ENCODE measurements at regions not wholly inside any gene's neighbourhood (a gene's known extent, or its start where the extent isn't known, plus 50 kb on each side); places are given as distances from the start of the nearest gene placed in this dataset.

DNA sequence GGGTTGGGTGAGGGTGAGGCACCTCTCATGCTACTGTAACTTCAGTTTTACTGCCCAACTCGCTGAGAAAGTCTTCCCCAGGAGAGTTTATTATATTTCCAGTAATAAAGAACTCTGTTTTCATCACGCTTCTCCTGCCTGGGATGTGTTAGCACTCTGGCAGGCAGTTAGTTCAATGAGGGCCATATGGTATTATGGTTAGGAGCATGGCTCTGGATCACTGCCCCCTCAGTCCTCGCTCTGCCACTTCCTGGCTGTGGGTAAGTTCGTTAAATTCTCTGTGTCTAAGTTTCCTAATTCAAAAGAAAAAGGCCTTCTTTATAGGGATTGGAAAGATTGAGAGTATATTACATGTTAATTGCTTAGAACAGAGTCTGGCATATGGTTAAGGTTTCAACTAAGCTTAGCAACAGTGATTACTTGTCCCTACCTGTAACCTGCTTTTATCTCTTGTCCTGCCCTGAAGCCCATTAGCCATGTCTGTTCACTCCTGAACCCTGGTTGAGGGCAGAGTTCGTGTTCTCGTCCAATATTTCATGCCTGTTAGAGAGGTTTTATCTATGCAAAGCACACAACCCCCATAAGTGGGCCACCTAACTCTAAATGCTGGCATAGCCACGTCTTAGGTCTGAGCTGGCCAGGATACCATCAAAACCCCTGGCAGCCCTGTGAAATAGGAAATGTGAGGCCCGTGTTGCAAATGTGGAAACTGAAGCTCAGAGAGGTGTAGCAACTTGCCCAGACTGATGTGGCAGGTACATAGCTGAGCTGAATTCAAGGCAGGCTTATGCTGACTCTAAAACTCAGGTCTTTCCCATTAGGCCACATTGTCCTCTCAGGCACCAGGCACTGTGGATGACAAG, 342.5 kb upstream of the JARID2 start:
- DNase-seq (ENCODE audit: low read depth in 4 of 4, low spot score in 3 of 4) = no peak

DNA sequence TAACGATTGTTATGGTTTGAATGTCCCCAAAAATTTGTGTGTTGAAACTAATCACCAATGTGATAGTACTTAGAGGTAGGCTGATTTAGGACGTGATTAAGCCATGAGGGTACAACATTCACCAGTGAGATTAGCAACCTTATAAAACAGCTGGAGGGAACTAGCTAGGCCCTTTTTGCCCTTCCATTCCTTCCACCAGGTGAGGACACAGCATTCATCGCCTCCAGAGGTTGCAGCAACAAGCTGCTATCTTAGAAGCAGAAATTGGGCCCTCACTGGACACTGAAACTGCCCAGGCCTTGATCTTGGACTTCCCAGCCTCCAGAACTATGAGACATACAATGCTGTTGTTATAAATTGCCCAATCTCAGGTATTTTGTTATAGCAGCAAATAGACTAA, 340.7 kb upstream of the JARID2 start:
- no peak for DNase-seq (ENCODE audit: low read depth in 4 of 4, low spot score in 3 of 4)

DNA sequence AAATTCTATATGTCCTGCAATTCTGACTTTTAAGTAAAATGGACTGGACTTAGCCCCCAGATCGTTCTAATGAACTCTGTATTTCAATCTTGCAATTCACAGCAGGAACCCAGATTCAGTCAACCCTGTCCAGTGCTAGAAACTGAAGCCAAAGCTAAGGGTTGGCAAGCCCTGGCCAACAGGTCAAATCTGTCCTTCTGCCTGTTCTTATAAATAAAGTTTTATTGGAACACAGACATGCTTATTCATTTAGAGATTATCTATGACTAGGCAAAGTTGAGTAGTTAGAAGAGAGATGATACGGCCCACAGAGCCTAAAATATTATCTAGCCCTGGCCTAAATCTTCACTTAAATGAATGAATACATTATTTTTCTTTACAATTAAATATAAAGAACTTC, 339.2 kb upstream of the JARID2 start:
- no peak for DNase-seq (ENCODE audit: low read depth in 4 of 4, low spot score in 3 of 4)

DNA sequence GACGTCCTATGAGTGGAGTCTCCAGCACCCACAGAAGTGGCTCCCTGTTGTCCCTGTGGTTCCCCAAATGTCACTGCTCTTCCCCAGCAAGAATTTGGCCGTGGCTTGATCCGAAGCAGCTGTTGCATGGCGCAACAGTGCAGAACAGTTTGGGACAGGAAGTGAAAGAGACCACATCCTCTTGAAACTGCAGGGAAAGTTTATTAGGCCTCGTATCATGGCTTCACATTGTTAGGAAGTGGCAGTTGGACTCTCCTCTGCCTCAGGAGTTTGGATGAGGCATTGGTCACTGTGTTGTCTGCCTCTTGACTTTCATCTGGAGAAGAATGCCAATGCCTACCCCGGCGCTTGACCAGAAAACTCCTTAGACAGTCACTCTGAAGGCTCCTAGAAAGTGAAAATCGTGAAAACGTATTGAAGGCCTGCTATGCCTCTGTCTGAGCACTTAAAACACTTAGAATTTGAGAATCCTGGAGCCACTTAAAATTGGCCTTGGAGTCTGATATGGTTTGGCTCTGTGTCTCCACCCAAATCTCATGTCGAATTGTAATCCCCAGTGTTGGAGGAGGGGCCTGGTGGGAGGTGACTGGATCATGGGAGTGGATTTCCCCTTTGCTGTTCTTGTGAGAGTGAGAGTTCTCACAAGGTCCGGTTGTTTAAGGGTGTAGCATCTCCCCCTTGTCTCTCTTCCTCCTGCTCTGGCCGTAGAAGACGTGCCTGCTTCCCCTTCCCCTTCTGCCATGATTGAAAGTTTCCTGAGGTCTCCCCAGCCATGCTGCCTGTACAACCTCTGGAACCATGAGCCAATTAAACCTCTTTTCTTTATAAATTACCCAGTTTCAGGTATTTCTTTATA, 334.9 kb upstream of the JARID2 start:
- no peak for DNase-seq (ENCODE audit: low read depth in 4 of 4, low spot score in 3 of 4)

DNA sequence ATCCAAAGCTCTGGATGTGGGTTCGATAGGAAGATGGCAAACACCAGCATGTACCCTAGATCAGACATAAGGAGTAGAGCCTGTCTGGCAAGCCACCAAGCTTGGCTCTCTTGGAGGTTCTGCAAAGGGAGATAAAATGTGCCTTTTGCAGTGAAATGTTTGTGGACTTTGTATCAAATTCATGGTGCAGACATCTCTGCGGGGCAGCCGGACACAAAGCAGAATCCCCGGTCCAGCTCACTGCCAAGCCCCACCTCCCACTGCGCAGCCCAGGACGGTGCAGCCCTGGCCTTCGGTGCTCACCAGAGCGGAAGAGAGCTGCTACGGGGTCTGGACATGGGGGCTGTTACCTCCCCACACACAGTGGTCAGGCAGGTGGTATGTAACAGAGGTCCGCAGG, 333.6 kb upstream of the JARID2 start:
- no peak for DNase-seq (ENCODE audit: low read depth in 4 of 4, low spot score in 3 of 4)

DNA sequence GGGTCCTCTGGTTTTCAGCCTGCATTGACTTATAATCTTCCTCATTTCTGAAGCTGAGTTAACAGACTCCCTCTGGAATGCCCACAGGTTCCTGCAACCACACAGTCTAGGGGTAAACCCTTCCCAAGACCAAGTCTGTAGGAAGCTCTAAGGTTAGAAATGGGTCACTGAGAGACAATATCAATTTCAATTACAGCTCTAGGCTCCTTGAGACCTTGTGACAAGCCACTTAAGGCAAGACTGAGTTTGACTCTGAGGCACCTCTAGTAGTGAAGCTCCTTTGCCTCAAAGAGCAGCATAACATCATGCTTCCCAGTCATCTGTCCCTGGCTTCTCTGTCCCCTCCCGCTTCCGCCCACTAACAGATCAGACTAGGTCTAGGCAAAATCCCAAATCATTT, 333.2 kb upstream of the JARID2 start:
- DNase-seq (ENCODE audit: low read depth in 4 of 4, low spot score in 3 of 4) = no peak

DNA sequence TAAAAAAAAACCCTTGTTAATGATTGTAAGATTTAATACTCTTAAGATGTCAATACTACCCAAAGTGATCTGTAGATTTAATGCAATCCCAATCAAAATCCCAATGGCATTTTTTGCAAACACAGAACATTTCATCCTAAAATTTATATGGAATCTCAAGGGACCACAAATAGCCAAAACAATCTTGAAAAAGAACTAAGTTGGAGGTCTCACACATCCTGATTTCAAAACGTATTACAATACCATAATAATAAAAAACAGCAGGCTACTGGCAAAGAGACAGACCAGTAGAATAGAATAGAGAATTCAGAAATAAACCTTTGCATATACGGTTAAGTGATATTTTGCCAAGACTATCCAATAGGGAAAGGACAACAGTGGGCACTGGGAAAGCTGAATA, 331.9 kb upstream of the JARID2 start:
- no peak for DNase-seq (ENCODE audit: low read depth in 4 of 4, low spot score in 3 of 4)

DNA sequence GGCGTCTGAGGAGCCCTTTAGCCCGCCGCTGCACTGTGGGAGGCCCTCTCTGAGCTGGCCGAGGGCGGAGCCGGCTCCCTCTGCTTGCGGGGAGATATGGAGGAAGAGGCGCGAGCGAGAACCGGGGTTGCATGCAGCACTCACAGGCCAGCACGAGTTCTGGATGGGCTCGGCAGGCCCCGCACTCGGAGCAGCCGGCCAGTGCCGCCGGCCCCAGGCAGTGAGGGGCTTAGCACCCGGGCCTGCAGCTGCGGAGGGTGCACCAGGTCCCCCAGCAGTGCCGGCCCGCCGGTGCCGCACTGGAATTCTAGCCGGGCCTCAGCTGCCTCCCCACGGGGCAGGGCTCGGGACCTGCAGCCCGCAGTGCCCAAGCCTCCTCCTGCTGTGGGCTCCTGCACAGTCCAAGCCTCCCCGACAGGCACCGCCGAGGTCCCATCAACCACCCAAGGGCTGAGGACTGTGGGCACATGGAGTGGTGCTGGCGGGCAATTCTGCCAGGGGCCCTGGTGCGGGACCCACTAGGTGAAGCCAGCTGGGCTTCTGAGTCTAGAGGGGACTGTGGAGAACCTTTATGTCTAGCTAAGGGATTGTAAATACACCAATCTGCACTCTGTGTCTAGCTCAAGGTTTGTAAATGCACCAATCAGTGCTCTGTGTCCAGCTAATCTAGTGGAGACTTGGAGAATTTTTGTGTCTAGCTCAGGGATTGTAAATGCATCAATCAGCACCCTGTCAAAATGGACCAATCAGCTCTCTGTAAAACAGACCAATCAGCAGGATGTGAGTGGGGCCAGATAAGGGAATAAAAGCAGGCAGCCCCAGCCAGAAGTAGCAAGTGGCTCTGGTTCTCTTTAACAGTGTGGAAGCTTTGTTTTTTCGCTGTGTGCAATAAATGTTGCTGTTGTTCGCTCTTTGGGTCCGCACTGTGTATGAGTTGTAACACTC, 329.7 kb upstream of the JARID2 start:
- DNase-seq (ENCODE audit: low read depth in 4 of 4, low spot score in 3 of 4) = no peak

DNA sequence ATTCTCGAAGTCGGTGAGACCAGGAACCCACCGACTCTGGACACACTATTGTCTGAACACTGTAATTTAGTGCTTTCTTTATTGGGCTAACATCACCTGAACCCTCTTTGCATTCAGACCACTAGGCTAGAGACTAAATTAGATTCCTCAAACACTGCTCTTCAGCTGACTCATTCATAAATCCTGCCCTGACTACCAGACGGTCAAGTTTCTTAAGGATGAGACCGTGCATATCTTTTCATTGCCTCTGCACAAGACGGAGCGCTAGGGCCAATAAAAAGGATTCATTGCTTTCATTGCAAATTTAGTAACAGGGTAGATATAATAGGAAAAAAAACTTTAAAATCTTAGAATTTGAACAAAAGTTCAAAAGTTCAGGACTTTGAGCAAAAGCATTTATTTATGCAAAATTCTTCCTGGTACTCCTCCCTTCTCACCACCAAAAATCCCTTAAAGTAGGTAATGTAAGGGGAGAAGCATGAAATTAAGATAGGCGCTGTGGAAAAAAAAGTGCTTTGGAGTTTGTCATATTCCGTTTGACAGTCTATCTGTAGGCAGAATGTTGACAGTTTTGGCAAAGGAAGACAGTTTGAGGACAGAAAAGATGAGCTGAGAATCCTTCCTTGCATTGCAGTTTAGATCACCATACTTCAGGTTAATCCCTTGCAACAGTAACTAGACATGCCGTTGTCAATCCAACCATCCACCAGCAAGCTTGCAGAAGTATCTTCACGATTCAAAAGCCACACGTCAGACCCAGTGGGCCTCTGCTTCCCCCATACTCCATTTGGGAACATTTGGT, 328.6 kb upstream of the JARID2 start:
- no peak for DNase-seq (ENCODE audit: low read depth in 4 of 4, low spot score in 3 of 4)

DNA sequence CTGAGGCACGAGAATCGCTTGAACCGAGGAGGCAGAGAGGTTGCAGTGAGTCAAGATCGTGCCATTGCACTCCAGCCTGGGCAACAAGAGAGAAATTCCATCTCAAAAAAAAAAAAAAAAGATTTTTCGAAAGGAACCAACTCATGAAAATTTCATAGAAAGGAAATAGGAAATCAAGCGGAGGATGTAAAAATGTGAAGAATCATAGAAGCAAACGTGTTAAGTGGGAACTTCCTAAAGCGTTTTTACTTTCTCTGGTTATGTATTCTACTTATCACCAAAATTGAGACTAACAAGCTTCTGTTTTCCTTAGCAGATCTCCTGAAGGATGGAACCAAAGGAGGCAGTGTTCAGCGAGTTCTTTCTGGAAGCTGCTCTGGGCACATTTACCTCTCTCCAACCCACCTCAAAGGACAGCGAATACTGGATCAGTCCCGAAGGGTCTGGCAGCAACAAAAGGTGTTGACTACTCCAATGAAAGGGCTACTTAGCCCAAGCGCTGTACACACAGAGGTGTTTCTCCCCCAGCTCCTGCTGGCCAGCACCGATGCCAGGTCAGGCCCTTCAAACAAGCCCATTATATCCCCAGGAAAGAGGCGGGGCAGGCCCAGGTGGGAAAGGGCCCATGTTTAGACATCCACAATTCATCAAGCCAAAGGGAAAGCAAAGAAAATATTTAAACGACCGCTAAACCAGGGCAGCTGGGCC, 327.5 kb upstream of the JARID2 start:
- DNase-seq (ENCODE audit: low read depth in 4 of 4, low spot score in 3 of 4) = no peak

DNA sequence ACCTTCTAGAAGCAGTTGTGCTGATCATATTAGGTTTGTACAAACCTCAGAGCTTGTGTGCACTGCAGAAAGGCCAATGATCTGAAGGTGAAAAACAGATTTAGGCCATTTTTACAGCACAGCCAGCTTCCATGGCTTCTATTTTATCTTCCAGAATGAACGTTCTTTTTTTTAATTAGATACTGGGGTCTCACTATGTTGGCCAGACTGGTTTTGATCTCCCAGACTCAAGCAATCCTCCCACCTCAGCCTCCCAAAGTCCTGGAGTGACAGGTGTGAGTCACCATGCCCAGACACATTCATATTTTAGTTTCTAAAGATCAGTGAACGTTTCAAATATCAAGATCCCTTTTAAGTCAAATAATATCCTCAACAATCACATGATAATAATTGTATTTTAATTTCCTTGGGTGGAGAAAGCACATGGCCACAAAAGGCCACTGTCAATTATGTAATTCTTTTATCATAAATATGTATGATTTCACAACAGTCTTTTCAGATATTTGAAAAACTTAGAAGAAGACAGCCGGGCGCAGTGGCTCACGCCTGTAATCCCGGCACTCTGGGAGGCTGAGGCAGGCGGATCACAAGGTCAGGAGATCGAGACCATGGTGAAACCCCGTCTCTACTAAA, 326.7 kb upstream of the JARID2 start:
- DNase-seq (ENCODE audit: low read depth in 4 of 4, low spot score in 3 of 4) = no peak

DNA sequence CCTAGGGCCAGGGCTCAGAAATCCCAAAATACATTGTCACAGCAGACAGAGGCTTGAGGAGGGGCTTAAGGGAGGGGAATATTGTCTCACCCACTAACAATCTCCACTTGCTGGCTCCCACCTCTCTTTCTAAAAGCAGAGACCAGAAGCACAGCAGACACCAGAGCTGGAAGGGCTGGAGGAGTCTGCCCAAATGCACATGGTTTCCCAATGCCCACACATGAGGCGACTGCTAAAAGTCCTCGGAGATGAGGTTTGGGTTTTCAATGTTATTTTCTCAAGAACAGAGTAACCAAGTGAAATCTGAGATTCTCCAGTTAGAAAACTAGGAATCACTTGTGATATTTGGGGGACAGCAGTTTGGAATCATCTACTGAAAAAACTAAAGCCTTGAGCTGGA, 325.6 kb upstream of the JARID2 start:
- DNase-seq (ENCODE audit: low read depth in 4 of 4, low spot score in 3 of 4) = no peak

DNA sequence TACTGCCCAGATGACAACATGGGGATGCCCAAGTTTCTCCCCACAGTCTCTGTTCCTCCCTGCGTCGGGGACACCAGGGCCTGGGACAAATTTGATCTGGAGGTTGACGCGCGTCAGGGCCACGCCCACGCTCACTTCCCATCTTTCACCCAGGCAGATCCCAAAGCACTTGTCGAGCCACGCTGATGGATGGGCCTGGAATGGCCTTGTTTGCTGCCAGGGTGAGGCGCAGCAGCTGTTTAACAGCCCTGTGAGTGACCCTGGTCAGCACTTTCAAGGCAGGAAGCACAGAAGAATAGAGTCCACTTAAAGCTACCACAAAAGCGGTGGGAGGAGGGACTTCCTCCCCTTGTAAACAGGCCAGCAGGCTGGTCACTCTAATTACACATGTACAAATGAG, 324.7 kb upstream of the JARID2 start:
- peak in 3 of 4 donors; percentile 52 to 79 (median 56) for DNase-seq (ENCODE audit: low read depth in 4 of 4, low spot score in 3 of 4)

DNA sequence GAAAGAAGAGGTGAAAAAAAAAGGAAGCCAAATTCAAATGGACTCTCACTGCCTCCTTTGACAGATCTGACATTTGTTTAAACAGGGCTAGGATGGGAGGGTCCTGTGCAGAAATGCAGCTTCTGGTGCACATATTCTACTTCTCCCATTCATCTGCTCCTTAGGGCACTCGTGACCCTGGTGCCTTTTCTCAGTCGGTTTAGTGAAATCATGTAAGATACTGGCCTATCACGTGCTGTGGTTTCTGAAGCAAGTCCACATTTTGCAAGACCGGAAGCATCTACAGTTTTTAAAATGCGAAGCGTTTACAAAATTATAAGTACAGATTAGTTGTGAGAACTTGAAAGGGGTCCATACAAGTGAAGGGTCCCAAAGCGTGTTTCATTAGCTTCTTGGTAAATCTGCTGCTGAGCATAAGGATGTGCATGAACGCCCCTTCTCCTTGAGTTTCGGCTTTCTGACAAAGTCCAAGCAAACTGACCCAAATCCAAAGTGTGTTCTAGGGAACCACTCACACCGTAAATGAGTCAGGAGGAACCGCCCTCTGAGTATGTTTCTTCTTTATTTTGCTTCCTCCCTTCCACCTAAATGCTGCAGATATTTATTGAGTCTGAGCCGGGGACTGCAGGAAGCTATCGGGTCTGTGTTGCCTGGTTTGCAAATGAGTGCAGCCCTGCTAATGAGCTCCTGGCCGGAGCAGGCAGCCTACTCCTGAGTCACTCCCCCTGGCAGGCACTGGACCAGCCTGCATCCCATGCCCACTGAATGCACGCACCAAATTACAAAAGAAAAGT, 323.8 kb upstream of the JARID2 start:
- no peak for DNase-seq (ENCODE audit: low read depth in 4 of 4, low spot score in 3 of 4)

DNA sequence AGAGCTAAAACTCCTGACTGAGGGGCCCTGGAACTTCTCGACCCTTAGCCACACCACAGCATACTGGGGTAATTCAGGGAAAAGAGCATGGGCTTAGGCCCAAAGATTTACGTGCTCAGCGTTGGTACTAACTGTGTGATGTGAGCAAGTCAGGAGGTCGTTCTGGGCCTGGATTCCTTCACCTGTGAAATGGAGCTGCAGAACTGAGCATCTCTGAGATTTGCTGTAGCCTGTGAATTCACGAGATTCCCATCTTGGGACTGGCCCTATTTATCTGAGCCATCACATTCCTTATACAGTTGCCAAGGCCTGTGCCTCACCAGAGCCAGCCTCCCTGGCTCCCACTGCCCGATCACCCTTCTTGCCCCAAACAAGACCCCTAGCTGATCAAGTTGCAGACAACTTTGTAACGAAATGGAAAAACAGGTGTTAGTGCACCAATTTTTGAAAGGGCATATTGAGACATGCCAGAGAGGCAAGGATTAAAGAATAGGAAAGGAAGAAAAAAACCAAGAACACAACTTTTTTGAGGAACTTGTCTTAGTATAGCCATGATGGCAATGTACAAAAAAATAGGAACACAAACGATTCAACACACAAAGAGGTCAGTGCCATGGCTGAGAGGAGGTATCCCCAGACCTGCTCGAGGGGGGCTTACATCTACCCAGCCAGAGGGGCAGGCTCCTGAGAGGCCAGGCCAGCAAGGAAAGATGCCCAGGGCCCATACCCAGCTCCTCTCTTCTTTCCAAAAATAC, 323.0 kb upstream of the JARID2 start:
- no peak for DNase-seq (ENCODE audit: low read depth in 4 of 4, low spot score in 3 of 4)

DNA sequence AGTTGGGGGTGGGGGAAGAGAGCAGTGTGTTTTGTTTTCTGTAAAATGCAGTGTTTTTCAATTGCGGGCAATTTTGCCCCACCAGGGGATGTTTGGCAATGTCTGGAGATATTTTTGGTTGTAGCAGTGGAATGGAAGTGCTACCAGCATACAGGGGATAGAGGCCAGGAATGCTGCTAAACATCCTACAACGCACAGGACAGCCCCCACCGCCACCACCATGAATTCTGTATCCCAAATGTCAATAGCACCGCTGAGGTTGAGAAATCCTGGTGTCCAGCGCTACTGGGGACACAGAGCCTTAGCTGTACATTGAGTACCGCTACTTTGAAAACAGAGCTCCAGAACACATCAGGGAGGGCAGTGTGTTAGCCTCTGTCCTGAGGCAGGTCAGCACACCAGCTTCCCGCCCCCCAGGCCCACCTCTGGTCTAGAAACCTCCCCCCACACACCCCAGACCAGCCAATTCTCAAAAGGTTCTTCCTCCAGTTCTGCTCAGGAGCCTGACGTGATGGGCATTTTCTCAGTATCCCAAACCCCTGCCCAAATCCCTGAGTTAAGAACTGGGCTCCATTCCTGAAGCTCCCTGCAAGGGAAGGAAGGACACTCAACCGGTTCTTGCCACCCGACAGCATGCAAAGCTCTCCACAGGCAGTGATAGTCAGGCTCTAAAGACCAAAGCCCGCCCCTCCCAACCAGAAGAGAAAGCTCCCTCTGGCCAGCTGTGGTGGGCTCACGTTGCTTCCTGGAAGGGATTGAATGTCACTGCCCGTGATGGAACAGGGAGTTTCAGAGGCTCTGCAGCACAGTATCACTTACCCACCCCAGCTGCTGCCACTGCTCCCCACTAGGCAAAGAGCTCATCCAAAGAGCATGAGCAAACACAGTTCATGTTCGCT, 321.5 kb upstream of the JARID2 start:
- peak in 2 of 4 donors; percentile 46 to 76 for DNase-seq (ENCODE audit: low read depth in 4 of 4, low spot score in 3 of 4)

Measured in left renal pelvis (tissue), 4 donors.